Omental fat pad (tissue), 3 donors: ENCODE measurements at regions not wholly inside any gene's neighbourhood (a gene's known extent, or its start where the extent isn't known, plus 50 kb on each side); places are given as distances from the start of the nearest gene placed in this dataset.

Source experiments
- ATAC-seq: fragments of 150-250 bp; one replicate; pipeline ENCODE4 v1.9.1; 2016; ENCODE audit warnings: mild to moderate bottlenecking, moderate library complexity; ENCODE audit not compliant: low FRiP score
- DNase-seq: peaks from one replicate; pipeline ENCODE4 v3.0.0-alpha.2; 2019; ENCODE audit warnings: low spot score
- TF ChIP-seq, protein P1 (sequence below), 3 donors: fragments of 450-650 bp; IDR thresholded peaks; one replicate each; pipeline ENCODE4 v1.5.1; 2016 to 2017; ENCODE audit warnings: antibody characterized with exemption in 3 of 3, mild to moderate bottlenecking in 3 of 3, moderate library complexity in 2 of 3

GRCh38 chr11:39205236-39205995 is 2254.0 kb downstream of the LRRC4C start:
- ATAC-seq (no peak), DNase-seq (no peak)
- TF ChIP-seq, protein P1, sequence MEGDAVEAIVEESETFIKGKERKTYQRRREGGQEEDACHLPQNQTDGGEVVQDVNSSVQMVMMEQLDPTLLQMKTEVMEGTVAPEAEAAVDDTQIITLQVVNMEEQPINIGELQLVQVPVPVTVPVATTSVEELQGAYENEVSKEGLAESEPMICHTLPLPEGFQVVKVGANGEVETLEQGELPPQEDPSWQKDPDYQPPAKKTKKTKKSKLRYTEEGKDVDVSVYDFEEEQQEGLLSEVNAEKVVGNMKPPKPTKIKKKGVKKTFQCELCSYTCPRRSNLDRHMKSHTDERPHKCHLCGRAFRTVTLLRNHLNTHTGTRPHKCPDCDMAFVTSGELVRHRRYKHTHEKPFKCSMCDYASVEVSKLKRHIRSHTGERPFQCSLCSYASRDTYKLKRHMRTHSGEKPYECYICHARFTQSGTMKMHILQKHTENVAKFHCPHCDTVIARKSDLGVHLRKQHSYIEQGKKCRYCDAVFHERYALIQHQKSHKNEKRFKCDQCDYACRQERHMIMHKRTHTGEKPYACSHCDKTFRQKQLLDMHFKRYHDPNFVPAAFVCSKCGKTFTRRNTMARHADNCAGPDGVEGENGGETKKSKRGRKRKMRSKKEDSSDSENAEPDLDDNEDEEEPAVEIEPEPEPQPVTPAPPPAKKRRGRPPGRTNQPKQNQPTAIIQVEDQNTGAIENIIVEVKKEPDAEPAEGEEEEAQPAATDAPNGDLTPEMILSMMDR (IDR thresholded peaks at IDR 0.05) = no peak

- DNase-seq = no peak
- TF ChIP-seq, protein P1 (IDR thresholded peaks at IDR 0.05) = no peak
- no peak for ATAC-seq
These were observed 2266.8 kb downstream of the LRRC4C start for GRCh38 chr11:39192671-39193070.

DNA sequence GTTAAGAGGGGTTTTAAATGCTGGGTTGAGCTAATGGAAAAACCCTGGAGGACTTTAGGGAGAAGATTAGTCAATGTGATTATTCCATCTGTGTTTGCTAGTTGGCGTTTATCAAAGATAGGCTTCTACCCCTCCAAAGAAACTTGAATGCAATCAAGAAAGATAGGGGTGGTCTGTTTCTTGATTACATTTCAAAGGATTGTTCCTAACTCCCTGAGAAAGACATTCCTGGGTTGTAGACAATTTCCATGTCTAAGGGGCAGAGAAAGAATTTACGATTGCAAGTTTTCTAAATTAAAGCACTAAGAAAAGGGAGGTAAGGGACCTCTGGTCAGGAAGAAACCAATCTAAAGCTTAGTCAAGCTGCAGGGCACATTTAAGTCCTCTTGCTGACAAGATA is 2268.7 kb downstream of the LRRC4C start:
- TF ChIP-seq, protein P1 (IDR thresholded peaks at IDR 0.05) = no peak
- DNase-seq (no peak), ATAC-seq (no peak)

DNA sequence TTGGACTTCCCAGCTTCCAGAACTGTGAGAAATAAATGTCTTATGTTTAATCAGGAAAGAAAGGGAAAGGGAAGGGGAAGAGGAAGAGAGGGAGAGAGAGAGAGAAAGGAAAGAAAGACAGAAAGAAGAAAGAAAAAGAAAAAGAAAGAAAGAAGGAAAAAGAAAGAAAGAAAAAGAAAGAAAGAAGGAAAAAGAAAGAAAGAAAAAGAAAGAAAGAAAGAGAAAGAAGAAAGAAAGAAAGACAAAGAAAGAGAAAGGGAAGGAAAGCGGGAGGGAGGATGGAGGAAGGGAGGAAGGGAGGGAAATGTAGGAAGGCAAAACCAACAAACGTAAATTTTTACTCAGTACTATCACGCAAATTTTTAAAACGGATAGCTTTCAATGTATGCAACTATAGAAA is 2281.8 kb downstream of the LRRC4C start:
- DNase-seq = no peak
- TF ChIP-seq, protein P1 (IDR thresholded peaks at IDR 0.05) = no peak
- no peak for ATAC-seq

DNA sequence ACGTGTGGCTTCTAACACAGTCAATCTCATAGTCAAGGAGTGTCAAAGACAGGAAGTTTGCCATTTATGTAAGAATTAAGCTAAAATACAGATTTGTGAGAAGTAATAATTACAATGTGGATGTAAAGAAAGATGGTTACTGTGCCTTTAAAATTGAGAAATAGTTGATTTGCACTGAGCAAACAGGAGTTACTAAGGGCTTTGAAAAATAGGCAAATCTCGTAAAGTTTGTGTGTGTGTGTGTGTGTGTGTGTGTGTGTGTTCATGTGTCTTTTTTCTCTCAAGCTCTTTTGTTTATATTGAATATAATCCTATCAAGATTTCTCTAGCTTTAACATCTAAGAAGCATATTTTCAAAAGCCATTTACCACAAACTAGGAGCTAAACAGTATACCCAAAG is 2284.5 kb downstream of the LRRC4C start:
- DNase-seq (no peak), ATAC-seq (no peak)
- TF ChIP-seq, protein P1 (IDR thresholded peaks at IDR 0.05) = no peak

DNA sequence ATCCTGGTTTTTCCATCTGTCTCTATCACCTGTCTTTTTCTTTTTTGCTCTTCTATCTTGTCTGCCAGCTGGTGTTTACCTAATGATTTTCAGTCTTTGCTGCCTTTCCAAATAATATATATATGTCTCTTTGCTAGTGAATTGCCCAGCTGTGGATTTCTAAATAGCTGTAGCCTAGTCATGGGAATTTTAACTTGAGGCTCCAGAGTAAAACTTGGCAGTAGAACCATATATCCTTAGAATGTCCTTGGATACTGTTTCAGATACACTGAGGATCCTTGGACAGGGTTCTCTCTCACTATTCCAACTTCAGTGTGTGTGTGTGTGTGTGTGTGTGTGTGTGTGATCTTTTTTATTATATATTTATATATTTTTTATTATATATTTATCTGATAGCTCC is 2285.3 kb downstream of the LRRC4C start:
- ATAC-seq (no peak), DNase-seq (no peak)
- TF ChIP-seq, protein P1 (IDR thresholded peaks at IDR 0.05) = no peak

GRCh38 chr11:39165021-39165420 is 2294.4 kb downstream of the LRRC4C start:
- TF ChIP-seq, protein P1 (IDR thresholded peaks at IDR 0.05) = no peak
- DNase-seq = no peak
- ATAC-seq = no peak
